Mononuclear cell (primary cell): ENCODE measurements at regions not wholly inside any gene's neighbourhood (a gene's known extent, or its start where the extent isn't known, plus 50 kb on each side); places are given as distances from the start of the nearest gene placed in this dataset.

Source experiments
- H3K27me3 ChIP-seq: 2 replicates; pipeline ENCODE4 v1.6.0; 2011; ENCODE audit warnings: low read length, control low read depth; ENCODE audit not compliant: insufficient read depth
- H3K4me1 ChIP-seq: 2 replicates; pipeline ENCODE4 v1.5.1; 2011; ENCODE audit warnings: mild to moderate bottlenecking, low read length, control low read depth; ENCODE audit not compliant: insufficient read depth
- H3K4me3 ChIP-seq: 2 replicates; pipeline ENCODE4 v1.5.1; 2011; ENCODE audit warnings: mild to moderate bottlenecking, low read length, moderate library complexity
- H3K9me3 ChIP-seq: 2 replicates; pipeline ENCODE4 v1.5.1; 2011; ENCODE audit warnings: low read depth, mild to moderate bottlenecking, control low read depth, low read length

DNA sequence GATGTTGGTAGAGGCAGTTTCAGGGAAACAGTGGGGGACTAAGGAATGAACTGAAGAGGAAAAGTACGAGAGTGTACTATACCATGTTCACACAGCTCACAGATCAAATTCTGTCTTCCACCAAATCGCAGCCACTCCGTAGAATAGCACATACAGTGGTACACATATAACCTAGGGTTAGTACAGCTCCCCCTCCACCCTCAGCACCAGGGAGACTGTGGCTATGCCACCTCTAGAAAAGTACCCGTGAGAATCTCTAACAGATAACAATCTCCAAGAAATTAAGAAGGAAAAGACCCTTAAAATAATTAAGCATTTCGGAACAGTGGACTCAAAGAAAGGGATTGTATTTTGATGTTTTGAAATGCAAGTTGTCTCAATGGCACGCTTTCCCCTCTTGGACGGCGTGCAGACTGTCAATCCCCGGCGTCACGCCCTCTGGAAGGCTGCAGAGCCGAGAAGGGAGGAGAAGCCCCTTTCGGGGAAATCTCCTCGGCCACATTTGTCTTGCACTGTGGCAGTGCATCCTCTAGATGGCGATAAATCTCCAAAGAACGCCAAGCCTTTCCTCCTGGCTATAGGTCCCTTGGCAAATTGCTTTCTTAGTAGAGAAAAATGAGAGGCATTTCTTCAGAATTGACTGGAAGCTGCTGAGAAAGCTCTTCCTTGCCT, 345.0 kb downstream of the REEP3 start:
- H3K4me3 ChIP-seq, result no peak overlapping the region

GRCh38 chr10:63866747-63867140, 345.5 kb downstream of the REEP3 start:
- H3K9me3 ChIP-seq, result no peaks in the 10 kb centered on the region
- no peak overlapping the region for H3K4me3 ChIP-seq
- H3K4me1 ChIP-seq, result no peaks in the 10 kb centered on the region
- H3K27me3 ChIP-seq, result no peaks in the 10 kb centered on the region

More for the DNA sequence above, 345.0 kb downstream of the REEP3 start:
- Histone ChIP-seq H3K9me3 (no peaks in the 10 kb centered on the region), H3K27me3 (no peaks in the 10 kb centered on the region), H3K4me1 (no peaks in the 10 kb centered on the region)

DNA sequence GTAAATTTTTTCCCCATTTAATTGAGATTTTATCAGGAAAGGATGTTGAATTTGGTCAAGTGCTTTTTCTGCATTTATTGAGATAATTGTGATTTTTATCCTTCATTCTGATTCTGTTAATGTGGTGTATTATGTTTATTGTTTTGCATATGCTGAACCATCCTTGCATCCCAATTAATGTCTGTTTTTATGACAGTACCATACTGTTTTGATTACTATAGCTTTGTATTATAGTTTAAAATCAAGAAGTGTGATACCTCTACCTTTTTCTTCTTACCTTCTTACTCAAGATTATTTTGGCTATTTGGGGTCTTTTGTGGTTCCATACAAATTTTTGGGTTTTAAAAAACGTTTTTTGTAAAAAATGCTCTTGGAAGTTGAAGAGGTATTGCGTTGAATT, 357.2 kb downstream of the REEP3 start:
- H3K27me3 ChIP-seq, result peaks cover 2% of the 10 kb centered on the region
- no peaks in the 10 kb centered on the region for H3K4me1 ChIP-seq
- H3K4me3 ChIP-seq, result no peak overlapping the region
- H3K9me3 ChIP-seq, result no peaks in the 10 kb centered on the region

GRCh38 chr10:63883861-63884260, 362.7 kb downstream of the REEP3 start:
- H3K4me1 ChIP-seq, result no peaks in the 10 kb centered on the region
- no peaks in the 10 kb centered on the region for H3K9me3 ChIP-seq
- H3K27me3 ChIP-seq, result peaks cover 2% of the 10 kb centered on the region
- no peak overlapping the region for H3K4me3 ChIP-seq

DNA sequence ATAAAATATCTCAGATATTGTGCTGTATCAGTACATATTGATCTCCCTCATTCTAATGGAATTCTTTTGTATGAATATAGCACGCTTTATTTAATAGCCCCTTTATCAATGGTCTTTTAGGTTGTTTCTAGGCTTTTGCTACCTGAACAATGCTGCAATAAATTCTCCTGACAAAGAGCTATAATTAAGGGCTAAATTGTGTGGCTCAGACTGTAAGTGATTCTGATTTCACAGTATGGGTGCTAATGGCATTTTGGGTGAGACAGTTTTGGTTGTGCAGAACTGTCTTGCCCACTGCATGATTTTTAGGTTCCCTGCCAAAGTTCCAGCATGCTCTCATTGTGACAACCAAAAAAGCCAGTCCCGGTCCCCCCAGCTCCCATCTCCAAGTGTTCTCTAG, 363.2 kb downstream of the REEP3 start:
- peaks cover 2% of the 10 kb centered on the region for H3K27me3 ChIP-seq
- H3K9me3 ChIP-seq, result no peaks in the 10 kb centered on the region
- no peak overlapping the region for H3K4me3 ChIP-seq
- no peaks in the 10 kb centered on the region for H3K4me1 ChIP-seq

DNA sequence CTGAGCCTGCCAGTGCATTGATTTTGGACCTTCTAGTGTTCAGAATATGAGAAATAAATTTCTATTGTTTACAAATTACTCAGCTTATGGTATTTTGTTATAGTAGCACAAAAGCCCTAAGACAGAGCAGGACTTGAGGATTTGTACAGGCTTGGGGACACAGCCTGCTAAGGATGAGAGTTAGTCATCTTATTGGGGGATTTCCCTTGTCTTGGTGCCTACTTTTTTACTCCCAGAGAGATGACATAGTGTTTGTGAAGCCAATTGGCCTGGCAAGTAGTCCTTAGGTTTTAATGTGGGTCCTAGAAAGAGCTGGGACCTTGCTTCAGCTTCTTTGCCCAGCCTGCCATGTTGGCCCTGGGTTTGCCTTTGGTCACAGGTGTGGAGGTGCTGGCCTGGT, 364.0 kb downstream of the REEP3 start:
- H3K4me1 ChIP-seq, result no peaks in the 10 kb centered on the region
- peaks cover 2% of the 10 kb centered on the region for H3K27me3 ChIP-seq
- no peak overlapping the region for H3K4me3 ChIP-seq
- H3K9me3 ChIP-seq, result no peaks in the 10 kb centered on the region

- H3K4me3 ChIP-seq, result no peak overlapping the region
- H3K27me3 ChIP-seq, result peaks cover 3% of the 10 kb centered on the region
- H3K4me1 ChIP-seq, result no peaks in the 10 kb centered on the region
- H3K9me3 ChIP-seq, result no peaks in the 10 kb centered on the region
Observed at GRCh38 chr10:63886281-63887022, 365.3 kb downstream of the REEP3 start.

DNA sequence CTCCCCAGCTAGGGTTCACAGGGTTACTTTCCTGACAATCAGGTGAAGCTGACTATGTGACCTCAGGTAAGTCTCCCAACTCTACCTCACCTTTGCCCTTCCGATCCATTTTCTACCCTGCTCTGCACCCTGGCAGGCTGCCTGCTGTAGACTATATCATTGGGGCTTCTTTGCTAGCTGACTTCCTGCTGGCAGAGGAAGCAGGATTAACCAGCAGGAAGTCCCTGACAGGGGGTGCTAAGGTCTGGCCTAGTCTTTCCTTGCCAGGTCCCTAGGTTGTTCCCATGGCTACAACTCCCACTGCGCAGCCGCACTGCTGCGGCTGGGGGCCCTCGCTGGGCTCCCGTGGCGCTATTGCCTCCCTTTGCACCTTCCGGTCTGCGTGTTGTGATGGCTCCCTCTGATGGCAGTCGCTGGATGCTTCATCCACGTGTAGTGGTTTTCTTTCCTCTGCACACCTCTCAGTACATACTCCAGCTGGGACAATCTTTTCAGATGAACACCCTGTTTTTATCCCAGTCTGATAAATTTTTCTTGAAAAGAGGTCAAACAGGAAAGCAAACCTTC, 365.9 kb downstream of the REEP3 start:
- Histone ChIP-seq H3K9me3 (no peaks in the 10 kb centered on the region), H3K4me3 (no peak overlapping the region), H3K27me3 (peaks cover 3% of the 10 kb centered on the region), H3K4me1 (no peaks in the 10 kb centered on the region)

GRCh38 chr10:63887600-63888370, 366.6 kb downstream of the REEP3 start:
- Histone ChIP-seq H3K4me1 (no peaks in the 10 kb centered on the region), H3K9me3 (no peaks in the 10 kb centered on the region), H3K27me3 (peaks cover 3% of the 10 kb centered on the region), H3K4me3 (no peak overlapping the region)

DNA sequence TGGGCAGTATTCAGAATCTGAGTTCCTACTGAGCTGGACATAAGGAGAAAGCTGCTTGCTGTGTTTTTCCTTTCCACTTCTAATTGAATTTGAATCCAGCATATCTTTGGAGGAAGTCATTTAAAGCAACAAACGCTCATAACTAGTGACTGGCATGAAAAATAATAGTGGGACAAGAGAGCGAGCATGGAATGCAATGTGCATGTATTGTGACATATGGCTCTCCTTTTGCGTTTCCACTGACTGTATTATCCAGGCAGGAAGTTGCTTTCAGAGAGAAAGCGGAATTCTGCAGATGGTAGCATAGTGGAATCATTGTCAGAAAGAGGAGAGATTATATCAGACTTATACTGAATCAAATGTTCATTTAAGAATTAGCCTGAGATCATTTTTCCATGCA, 368.6 kb downstream of the REEP3 start:
- Histone ChIP-seq H3K27me3 (peaks cover 3% of the 10 kb centered on the region), H3K9me3 (no peaks in the 10 kb centered on the region), H3K4me3 (no peak overlapping the region), H3K4me1 (no peaks in the 10 kb centered on the region)

- H3K4me1 ChIP-seq, result no peaks in the 10 kb centered on the region
- H3K4me3 ChIP-seq, result no peak overlapping the region
- H3K27me3 ChIP-seq, result no peaks in the 10 kb centered on the region
- no peaks in the 10 kb centered on the region for H3K9me3 ChIP-seq
Observed at GRCh38 chr10:63896992-63897391, 375.8 kb downstream of the REEP3 start.

DNA sequence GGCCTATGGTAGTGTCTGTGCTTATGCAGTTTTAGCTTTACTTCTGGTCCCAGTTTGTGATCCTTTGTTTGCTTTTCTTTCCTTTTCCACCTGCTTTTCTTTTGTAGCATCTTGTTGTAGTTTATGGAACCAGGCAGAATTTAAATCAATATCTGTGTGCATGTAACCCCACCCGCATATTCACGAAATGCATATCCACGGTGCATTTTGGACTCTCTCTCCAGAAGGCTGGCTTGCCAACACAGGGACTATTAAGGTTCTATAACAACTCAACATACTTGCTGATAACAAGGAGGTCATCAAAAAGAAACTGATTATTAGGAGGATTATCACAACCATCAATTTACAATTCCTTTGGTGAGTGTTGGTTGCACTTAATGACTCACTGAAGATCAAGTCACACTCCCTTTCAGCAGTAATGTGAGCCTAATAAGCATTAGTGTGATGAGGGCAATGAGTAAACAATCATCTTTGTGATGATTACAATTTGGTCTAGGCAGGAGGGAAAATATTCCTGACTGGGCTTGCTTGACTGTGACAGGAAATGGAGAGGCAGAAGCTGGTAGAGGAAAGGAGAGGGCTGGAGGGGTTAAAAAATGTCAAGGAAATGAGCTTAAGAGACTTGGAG, 378.6 kb downstream of the REEP3 start:
- Histone ChIP-seq H3K9me3 (no peaks in the 10 kb centered on the region), H3K27me3 (no peaks in the 10 kb centered on the region), H3K4me3 (no peak overlapping the region), H3K4me1 (no peaks in the 10 kb centered on the region)

- Histone ChIP-seq H3K4me1 (no peaks in the 10 kb centered on the region), H3K4me3 (no peak overlapping the region), H3K9me3 (no peaks in the 10 kb centered on the region), H3K27me3 (no peaks in the 10 kb centered on the region)
Observed at GRCh38 chr10:63901228-63901627, 380.0 kb downstream of the REEP3 start.

- Histone ChIP-seq H3K4me1 (no peaks in the 10 kb centered on the region), H3K4me3 (no peak overlapping the region), H3K27me3 (no peaks in the 10 kb centered on the region), H3K9me3 (no peaks in the 10 kb centered on the region)
Observed at GRCh38 chr10:63901881-63902280, 380.7 kb downstream of the REEP3 start.

GRCh38 chr10:63910806-63911205, 389.6 kb downstream of the REEP3 start:
- Histone ChIP-seq H3K4me3 (no peak overlapping the region), H3K27me3 (no peaks in the 10 kb centered on the region), H3K4me1 (no peaks in the 10 kb centered on the region), H3K9me3 (no peaks in the 10 kb centered on the region)
